Motor neuron (in vitro differentiated cells): ENCODE measurements at regions not wholly inside any gene's neighbourhood (a gene's known extent, or its start where the extent isn't known, plus 50 kb on each side); places are given as distances from the start of the nearest gene placed in this dataset.

Experiments
- ATAC-seq, 8 experiments: fragments of 200-7000 bp; cut with Tn5 transposase; replicated peaks in 6 of 8; 2 replicates each; pipeline ENCODE4 v1.8.0; 2021; ENCODE audit warnings: mild to moderate bottlenecking in 8 of 8, moderate library complexity in 8 of 8
- H3K27ac ChIP-seq, 2 donors: fragments of 250-450 bp; sonication (Bioruptor Pico); 2 replicates each; pipeline ENCODE4 v1.9.0; 2021; ENCODE audit warnings: antibody characterized with exemption in 2 of 2, mild to moderate bottlenecking in 2 of 2, moderate library complexity in 1 of 2
- H3K4me1 ChIP-seq, 2 donors: fragments of 250-450 bp; sonication (Bioruptor Pico); replicated peaks in 1 of 2; 2 replicates each; pipeline ENCODE4 v1.6.1; 2021; ENCODE audit warnings: antibody characterized with exemption in 2 of 2, mild to moderate bottlenecking in 2 of 2, moderate library complexity in 1 of 2
- H3K4me3 ChIP-seq, 5 donors: fragments of 250-450 bp; sonication (Bioruptor Pico); 2 replicates each; pipeline ENCODE4 v1.9.0; 2021; ENCODE audit warnings: antibody characterized with exemption in 5 of 5, mild to moderate bottlenecking in 5 of 5, moderate library complexity in 4 of 5
- WGBS, 10 experiments: fragments of 450-650 bp; shearing (Covaris generic); methylation state at CpG; one replicate each; pipeline ENCODE4 v1.0.0; 2022; 5-methylcytosine and 5-hydroxymethylcytosine counted together
- in situ Hi-C, 9 experiments: fragments of 400-800 bp; cut with MboI; loops; one replicate each; pipeline ENCODE4 v1.15.0; 2021; ENCODE audit warnings: low sequenced_read_pairs in 9 of 9, low pct_unique_long_range_greater_than_20kb in 2 of 9; ENCODE audit not compliant: unreplicated experiment in 9 of 9

DNA sequence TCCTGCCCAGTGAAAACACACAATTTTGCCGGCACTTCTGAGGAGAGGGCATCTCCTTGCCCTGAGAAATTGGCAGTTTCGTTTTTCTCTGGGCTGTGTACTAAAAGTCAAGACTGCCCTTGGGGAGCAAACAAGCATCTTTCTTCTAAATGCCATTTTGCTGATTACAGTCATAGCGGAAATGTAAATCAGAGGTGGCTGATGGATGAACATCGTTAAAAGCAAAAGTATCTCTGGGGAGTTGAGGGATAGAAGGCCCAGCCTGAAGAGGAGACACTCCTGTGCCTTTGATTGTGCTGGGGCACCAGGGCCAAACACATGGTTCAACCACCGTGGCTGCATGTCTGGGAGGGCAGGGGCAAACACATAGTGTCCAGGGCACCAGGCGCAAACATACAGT is 49.8 kb downstream of the ABCC12 start:
- in situ Hi-C loops: no loop called here
- ATAC-seq: peak in 3 of 8 experiments; percentile 12 to 44 (median 16)
- 17 to 100% (median 78%) methylated on average over 1 to 4 of the region's 6 CpGs; no CpG with 5 or more reads in 3 of the 10 experiments for WGBS, 10 experiments

DNA sequence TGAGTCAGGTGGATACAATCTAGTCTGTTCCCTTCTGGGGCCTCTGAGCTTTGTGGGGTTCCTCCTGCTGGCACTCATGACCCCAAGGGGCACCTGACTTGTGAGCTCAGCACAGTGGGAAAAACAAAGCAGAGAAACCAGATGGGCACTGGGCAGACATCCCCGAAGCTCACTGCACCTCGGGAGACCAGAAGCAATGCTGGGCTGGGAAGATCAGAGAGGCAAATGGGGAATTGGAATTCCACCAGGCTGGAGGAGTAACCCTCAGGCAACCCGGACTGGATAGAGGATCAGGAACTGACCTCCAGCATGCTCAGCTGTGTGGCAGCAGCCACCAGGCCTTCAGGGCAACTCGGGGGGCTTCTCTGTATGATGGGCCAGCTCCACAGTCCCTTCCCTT is 50.3 kb downstream of the ABCC12 start:
- peaks cover 17 to 26% of the 10 kb centered on the region in 2 donors for H3K4me1 ChIP-seq
- no peak overlapping the region for H3K4me3 ChIP-seq
- in situ Hi-C loops: no loop called here
- H3K27ac ChIP-seq: no peak overlapping the region
- WGBS, 10 experiments: 80 to 88% methylated on average over 2 to 4 of the region's 4 CpGs; no CpG with 5 or more reads in 8 of the 10 experiments
- no peak for ATAC-seq

More for the DNA sequence above, 49.8 kb downstream of the ABCC12 start:
- no peak overlapping the region for H3K27ac ChIP-seq
- peaks cover 17 to 26% of the 10 kb centered on the region in 2 donors for H3K4me1 ChIP-seq
- no peak overlapping the region for H3K4me3 ChIP-seq

DNA sequence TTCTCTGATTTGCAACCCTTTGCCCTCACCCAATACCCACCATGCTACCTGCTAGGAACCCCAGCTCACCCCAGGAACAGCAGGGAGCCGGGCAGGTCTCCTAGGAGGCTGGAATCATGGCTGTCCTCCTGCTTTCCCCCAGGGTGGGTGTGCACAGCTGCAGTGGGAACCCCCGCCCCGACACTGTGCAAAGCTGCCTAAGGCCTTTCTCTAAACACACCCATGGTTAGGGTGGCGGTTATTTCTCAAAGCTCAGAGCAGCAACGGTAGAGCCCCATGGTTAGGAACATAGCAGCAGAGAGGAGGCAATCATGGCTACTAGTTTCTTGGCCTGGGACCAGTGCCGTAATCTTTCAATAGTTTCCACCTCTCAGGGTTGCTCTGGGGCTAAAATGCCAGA is 52.2 kb downstream of the ABCC12 start:
- 0 to 100% (median 81%) methylated on average over 1 to 6 of the region's 6 CpGs; no CpG with 5 or more reads in 2 of the 10 experiments for WGBS, 10 experiments
- peak in 3 of 8 experiments; percentile 39 to 90 (median 59) for ATAC-seq
- in situ Hi-C loops: no loop called here
- Histone ChIP-seq H3K4me1 (peaks cover 11 to 16% of the 10 kb centered on the region in 2 donors), H3K4me3 (no peak overlapping the region), H3K27ac (no peak overlapping the region)

DNA sequence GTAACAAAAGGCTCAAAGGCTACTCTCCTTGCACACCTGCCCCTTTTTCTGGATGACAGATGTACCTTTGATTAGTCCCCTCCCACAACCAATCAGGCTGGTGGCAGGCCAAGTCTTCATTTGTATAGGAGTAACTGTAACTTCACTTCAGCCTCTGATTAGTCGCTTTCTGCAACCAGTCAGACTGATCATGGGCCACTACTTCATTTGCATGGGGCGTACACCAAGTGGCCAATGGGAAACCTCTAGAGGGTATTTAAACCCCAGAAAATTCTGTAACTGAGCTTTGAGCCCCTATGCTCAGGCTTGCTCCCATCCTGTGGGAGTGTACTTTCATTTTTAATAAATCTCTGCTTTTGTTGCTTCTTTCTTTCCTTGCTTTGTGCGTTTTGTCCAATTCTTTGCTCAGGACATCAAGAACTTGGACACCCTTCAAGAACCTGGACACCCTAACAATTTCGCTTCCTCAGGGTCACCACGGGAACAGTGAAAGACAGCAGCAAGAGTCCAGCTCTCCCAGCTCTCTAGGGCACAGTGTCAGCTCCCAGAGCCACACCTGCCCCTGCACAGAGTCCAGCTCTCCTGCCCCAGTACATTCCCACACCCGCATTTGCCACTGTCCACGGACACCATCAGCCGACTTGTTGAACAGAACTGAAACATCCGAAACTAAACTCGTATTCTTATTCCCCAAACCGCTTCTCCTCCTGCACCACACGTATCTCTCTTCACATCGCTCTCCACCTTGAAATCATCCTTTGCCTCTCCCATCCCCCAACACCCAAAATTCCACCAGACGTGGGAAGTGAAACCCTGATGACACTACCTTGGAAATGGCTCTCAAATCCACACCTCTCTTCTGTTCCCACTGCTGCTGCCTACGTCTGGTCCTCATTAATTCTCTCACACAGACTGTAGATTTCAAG is 53.4 kb downstream of the ABCC12 start:
- in situ Hi-C loops: no loop called here
- peaks cover 11 to 16% of the 10 kb centered on the region in 2 donors for H3K4me1 ChIP-seq
- H3K27ac ChIP-seq: no peak overlapping the region
- WGBS, 10 experiments: 0 to 92% (median 80%) methylated on average over 1 to 13 of the region's 15 CpGs; no CpG with 5 or more reads in 2 of the 10 experiments
- peak in 1 of 8 experiments; percentile 37 for ATAC-seq
- no peak overlapping the region for H3K4me3 ChIP-seq

DNA sequence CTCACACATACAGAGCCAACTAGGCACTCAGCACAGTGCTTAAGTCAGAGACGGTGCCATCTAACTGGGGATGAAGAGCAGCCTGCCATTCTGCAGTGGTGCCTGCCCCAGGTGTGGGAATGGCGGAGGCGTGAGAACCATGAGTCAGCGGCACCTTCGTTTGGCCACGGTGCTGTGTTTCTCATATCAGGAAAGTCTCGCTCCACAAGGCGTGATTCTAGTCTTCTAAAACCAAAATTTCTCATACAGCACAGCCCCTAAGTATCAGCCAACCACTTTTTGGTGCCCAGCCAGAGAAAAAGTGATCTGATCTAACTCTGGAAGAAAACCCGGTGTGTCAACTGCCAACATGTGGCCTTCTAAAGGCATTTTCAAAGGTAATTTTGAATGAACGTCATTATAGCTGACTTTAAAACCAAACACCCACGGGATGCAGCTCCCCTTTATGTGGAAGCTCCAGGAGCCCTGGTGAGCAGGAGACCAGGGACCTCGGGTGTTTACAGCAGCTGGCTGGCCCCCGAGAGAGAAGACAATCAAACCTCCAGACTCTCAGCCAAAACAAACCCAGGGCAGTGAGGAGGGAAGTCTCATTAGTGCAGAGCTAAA is 54.6 kb downstream of the ABCC12 start:
- H3K4me1 ChIP-seq: peaks cover 3 to 8% of the 10 kb centered on the region in 2 donors
- no peak for ATAC-seq
- no peak overlapping the region for H3K27ac ChIP-seq
- in situ Hi-C loops: no loop called here
- H3K4me3 ChIP-seq: no peak overlapping the region
- 67 to 100% (median 92%) methylated on average over 1 to 10 of the region's 13 CpGs; no CpG with 5 or more reads in 3 of the 10 experiments for WGBS, 10 experiments

DNA sequence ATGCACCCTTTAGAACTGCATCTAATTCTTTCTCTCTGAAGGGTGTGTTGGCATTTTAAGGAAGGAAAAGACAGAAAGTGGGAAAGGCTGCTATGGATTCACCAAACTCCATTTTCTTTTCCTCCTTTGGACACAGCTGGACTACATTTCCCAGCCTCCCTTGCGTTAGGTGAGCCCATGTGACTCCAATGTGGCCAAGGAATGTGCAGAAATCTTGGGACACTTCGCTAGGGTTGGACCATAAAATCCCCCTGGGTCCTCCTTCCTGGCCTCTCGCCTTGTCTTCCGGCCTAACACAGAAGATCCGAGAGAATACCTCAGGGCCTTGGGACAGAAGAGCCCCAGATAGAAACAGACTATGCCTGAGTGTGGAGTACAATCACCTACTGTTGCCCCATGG is 56.3 kb downstream of the ABCC12 start:
- Histone ChIP-seq H3K27ac (no peak overlapping the region), H3K4me1 (peaks cover 0 to 2% of the 10 kb centered on the region in 2 donors), H3K4me3 (no peak overlapping the region)
- ATAC-seq: peak in 1 of 8 experiments; percentile 67
- 35 to 100% (median 86%) methylated on average over 1 to 5 of the region's 5 CpGs; no CpG with 5 or more reads in 4 of the 10 experiments for WGBS, 10 experiments
- in situ Hi-C loops: no loop called here

DNA sequence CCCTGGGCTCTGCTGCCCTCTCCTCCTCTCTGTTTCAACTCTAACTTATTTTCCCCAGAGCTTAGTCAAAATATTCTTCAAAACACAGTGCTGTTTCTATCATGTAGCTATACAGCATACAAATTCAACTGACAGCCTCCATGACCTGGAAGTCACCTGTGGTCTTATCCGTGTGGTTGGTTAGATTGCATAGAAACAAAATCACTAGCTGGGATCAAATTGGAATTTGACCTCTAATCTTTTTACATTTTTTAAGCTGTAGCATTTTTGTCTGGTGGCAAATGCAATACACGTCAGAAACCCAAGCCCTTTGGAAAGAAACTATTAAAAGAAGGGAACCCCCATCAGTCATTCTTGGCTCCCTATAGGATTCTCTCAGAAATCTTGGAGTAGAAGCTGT is 57.3 kb downstream of the ABCC12 start:
- WGBS, 10 experiments: 20 to 90% (median 67%) methylated on average over 1 to 2 of the region's 2 CpGs; no CpG with 5 or more reads in 4 of the 10 experiments
- Histone ChIP-seq H3K27ac (no peak overlapping the region), H3K4me3 (no peak overlapping the region), H3K4me1 (peaks cover 0 to 2% of the 10 kb centered on the region in 2 donors)
- ATAC-seq: no peak
- in situ Hi-C loops: no loop called here

DNA sequence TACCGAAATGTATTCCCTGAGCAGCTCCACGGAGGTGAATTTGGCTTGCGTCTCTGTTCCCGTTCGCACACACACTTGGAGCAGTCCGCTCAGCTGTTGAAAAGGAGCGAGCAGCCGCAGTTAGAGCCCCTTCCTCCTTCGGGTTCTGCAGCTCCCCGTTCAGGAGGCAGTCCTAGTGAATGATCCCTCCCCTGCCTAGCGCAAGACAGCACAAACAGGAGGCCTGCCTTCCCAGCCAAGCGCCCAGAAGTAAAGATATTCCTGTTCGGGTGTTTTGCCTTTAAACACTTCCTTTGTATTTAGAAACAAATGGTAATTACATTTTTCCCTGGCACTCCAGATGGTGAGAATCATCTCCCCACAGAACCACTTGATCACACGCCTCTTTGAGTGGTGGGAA is 64.7 kb downstream of the ABCC12 start:
- no peak overlapping the region for H3K4me3 ChIP-seq
- H3K27ac ChIP-seq: no peak overlapping the region
- WGBS, 10 experiments: 21 to 100% (median 70%) methylated on average over 1 to 11 of the region's 14 CpGs; no CpG with 5 or more reads in 3 of the 10 experiments
- ATAC-seq: peak in 1 of 8 experiments; percentile 24
- no peaks in the 10 kb centered on the region for H3K4me1 ChIP-seq
- in situ Hi-C loops: no loop called here

DNA sequence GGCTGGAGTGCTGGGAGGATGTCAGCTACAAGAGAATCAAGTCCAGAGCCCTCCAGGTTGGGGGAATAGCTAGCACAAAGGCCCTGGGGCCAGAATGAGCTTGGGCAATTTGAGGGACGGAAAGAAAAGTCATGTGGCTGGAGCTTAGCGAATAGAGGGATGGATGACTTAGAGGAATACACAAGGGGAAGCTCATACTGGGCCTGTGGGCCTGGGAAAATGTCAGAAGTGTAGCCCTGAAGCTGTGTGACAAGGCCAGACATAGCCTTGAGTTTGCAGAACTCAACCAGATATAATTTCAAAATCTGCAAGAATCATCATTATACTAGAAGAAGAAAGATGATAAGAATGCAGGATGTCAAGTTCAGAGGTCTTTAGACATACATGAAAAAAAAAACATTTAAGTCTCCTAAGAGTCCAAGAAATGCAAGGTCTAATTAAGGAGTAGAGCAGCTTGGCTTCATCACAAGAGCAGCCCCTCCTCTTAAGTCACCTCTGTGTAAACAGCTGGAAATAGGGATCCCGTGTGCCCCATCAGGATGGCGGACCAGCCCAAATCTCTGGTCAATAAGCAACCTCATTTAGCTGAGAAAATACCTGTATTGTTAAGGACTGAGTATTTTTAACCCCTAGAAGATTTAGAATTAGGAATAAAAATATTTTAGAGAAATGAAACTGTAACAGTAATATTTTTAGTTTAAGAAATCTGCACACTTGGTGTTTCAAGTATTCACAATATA is 66.6 kb downstream of the ABCC12 start:
- in situ Hi-C loops: no loop called here
- ATAC-seq: no peak
- H3K27ac ChIP-seq: no peak overlapping the region
- no peak overlapping the region for H3K4me3 ChIP-seq
- WGBS, 10 experiments: 40 to 100% (median 80%) methylated on average over 1 to 4 of the region's 4 CpGs
- peaks cover 0 to 2% of the 10 kb centered on the region in 2 donors for H3K4me1 ChIP-seq

DNA sequence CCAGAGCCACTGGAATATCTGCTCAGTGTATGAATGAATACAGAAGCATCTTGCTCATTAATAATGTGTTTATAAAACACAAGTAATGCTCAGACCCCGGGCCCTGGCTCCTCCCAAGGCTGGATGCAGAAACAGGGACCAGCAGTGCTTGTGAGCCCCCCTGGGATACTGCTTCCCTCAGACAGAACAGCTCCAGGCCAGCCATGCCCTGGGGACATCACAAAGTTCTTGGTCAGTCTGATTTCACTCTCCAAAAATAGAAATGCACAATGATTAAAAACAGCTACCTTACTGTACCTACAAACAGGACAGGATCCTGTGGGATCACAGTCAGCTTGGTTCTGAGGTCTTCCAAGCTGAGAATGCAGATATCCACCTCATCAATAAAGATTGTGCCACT is 68.2 kb downstream of the ABCC12 start:
- Histone ChIP-seq H3K4me3 (no peak overlapping the region), H3K4me1 (peaks cover 0 to 2% of the 10 kb centered on the region in 2 donors), H3K27ac (no peak overlapping the region)
- in situ Hi-C loops: no loop called here
- 0 to 60% (median 21%) methylated on average over 1 of the region's 1 CpG; no CpG with 5 or more reads in 4 of the 10 experiments for WGBS, 10 experiments
- ATAC-seq: peak in 2 of 8 experiments; percentile 35 to 42

DNA sequence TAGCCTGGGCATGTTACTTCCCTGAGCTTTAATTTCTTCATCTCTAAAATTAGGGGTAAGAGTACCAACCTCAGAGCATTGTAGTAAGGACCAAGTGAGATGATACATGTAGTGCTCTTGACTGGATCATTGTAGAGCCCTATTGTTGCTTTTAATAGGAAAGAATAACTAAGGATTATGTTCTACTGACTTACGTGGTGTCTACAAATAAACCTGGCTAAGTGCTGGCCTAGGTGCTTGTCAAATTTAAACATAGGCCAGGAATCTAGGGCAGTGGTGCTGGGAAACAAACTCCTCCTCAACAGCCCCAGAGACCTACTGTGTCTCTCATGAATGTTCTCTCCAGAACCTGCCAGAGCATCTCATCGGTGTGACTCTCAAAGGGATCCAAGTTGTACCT is 69.4 kb downstream of the ABCC12 start:
- H3K4me3 ChIP-seq: no peak overlapping the region
- ATAC-seq: no peak
- WGBS, 10 experiments: 0 to 100% (median 66%) methylated on average over 1 to 2 of the region's 2 CpGs; no CpG with 5 or more reads in 2 of the 10 experiments
- no peak overlapping the region for H3K27ac ChIP-seq
- in situ Hi-C loops: no loop called here
- H3K4me1 ChIP-seq: peaks cover 0 to 2% of the 10 kb centered on the region in 2 donors

DNA sequence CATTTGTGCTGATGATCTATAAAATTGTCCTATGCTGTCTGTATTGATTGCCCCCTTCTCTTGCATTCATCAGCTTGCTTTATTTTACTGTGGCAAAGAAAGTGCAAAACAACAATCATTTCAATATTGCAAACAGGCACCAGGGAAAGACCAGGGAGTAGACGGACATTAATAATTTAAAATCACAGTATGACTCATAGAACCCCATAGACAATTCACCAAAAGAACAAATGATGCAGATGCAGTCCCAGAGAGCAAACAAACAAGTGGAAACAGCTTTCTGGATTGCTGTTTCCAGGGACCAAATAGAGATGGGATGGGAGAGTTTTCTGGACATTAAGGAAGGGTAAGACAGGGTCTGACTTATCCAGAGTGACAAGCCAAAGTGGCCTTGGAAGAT is 70.1 kb downstream of the ABCC12 start:
- H3K4me1 ChIP-seq: peaks cover 0 to 2% of the 10 kb centered on the region in 2 donors
- peak in 3 of 8 experiments; percentile 26 to 87 (median 74) for ATAC-seq
- WGBS, 10 experiments: 0 to 100% (median 63%) methylated on average over 1 of the region's 1 CpG; no CpG with 5 or more reads in 4 of the 10 experiments
- no peak overlapping the region for H3K4me3 ChIP-seq
- in situ Hi-C loops: no loop called here
- no peak overlapping the region for H3K27ac ChIP-seq
